Parathyroid adenoma (tissue), 2 donors: ENCODE measurements at regions not wholly inside any gene's neighbourhood (a gene's known extent, or its start where the extent isn't known, plus 50 kb on each side); places are given as distances from the start of the nearest gene placed in this dataset.

ENCODE experiments used
- H2AFZ ChIP-seq: fragments of 300-600 bp; sonication (generic); one replicate; pipeline ENCODE4 v1.7.0; 2017; ENCODE audit warnings: antibody characterized with exemption, mild to moderate bottlenecking
- H3K27ac ChIP-seq: fragments of 300-600 bp; sonication (generic); one replicate; pipeline ENCODE4 v1.7.0; 2017
- H3K27me3 ChIP-seq: fragments of 300-600 bp; sonication (generic); one replicate; pipeline ENCODE4 v1.7.0; 2017; ENCODE audit warnings: low read length; ENCODE audit not compliant: control insufficient read depth, insufficient read depth
- H3K36me3 ChIP-seq: fragments of 300-600 bp; sonication (generic); one replicate; pipeline ENCODE4 v1.7.0; 2017; ENCODE audit warnings: low read length; ENCODE audit not compliant: control insufficient read depth, insufficient read depth
- H3K4me1 ChIP-seq: fragments of 300-600 bp; sonication (generic); one replicate; pipeline ENCODE4 v1.7.0; 2017; ENCODE audit warnings: control low read depth
- H3K4me2 ChIP-seq: fragments of 300-600 bp; sonication (generic); one replicate; pipeline ENCODE4 v1.7.0; 2017; ENCODE audit warnings: low read length
- H3K4me3 ChIP-seq: fragments of 300-600 bp; sonication (generic); one replicate; pipeline ENCODE4 v1.7.0; 2017; ENCODE audit warnings: low read depth, low read length
- H3K79me2 ChIP-seq: fragments of 300-600 bp; sonication (generic); one replicate; pipeline ENCODE4 v1.7.0; 2017; ENCODE audit warnings: control low read depth
- H3K9ac ChIP-seq: fragments of 300-600 bp; sonication (generic); one replicate; pipeline ENCODE4 v1.7.0; 2017; ENCODE audit warnings: mild to moderate bottlenecking
- H3K9me3 ChIP-seq: fragments of 300-600 bp; sonication (generic); one replicate; pipeline ENCODE4 v1.7.0; 2017; ENCODE audit warnings: low read length; ENCODE audit not compliant: control insufficient read depth
- TF ChIP-seq, protein P1 (sequence below): fragments of 300-600 bp; sonication (generic); IDR thresholded peaks from one replicate; pipeline ENCODE4 v1.7.0; 2017; ENCODE audit warnings: antibody characterized with exemption, mild to moderate bottlenecking
- donor health status: primary hyperparathyroidism.

GRCh38 chr6:128827675-128828464, 55.1 kb upstream of the LAMA2 start:
- no peak overlapping the region for H3K4me2 ChIP-seq
- no peak overlapping the region for H2AFZ ChIP-seq
- no peak overlapping the region for H3K9ac ChIP-seq
- H3K79me2 ChIP-seq: no peaks in the 10 kb centered on the region
- no peak overlapping the region for H3K27ac ChIP-seq
- H3K9me3 ChIP-seq: no peaks in the 10 kb centered on the region
- H3K36me3 ChIP-seq: no peaks in the 10 kb centered on the region
- H3K4me1 ChIP-seq: no peaks in the 10 kb centered on the region
- H3K27me3 ChIP-seq: no peaks in the 10 kb centered on the region
- TF ChIP-seq, protein P1, sequence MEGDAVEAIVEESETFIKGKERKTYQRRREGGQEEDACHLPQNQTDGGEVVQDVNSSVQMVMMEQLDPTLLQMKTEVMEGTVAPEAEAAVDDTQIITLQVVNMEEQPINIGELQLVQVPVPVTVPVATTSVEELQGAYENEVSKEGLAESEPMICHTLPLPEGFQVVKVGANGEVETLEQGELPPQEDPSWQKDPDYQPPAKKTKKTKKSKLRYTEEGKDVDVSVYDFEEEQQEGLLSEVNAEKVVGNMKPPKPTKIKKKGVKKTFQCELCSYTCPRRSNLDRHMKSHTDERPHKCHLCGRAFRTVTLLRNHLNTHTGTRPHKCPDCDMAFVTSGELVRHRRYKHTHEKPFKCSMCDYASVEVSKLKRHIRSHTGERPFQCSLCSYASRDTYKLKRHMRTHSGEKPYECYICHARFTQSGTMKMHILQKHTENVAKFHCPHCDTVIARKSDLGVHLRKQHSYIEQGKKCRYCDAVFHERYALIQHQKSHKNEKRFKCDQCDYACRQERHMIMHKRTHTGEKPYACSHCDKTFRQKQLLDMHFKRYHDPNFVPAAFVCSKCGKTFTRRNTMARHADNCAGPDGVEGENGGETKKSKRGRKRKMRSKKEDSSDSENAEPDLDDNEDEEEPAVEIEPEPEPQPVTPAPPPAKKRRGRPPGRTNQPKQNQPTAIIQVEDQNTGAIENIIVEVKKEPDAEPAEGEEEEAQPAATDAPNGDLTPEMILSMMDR: no peak
- no peak overlapping the region for H3K4me3 ChIP-seq

DNA sequence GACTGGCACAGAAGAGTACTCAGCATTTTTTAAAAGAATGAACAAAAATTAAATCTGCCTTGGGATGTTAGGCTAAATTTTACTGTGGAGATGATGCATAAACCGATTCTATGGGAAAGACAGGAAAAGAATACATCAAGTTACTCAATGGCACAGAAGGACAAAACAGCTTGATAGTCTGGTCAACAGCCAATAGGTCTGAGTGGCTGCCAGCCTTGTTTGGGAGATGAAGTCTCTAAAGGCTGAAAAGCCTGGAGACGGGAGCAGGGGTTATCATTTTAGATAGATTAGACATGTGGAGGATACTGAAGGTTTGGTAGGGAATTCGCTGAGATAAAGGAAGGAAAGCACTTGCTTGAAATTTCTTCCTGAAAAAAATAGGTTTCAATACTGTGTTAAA, 56.3 kb upstream of the LAMA2 start:
- no peak overlapping the region for H3K9ac ChIP-seq
- H3K79me2 ChIP-seq: no peaks in the 10 kb centered on the region
- no peaks in the 10 kb centered on the region for H3K9me3 ChIP-seq
- no peak overlapping the region for H3K27ac ChIP-seq
- H2AFZ ChIP-seq: no peak overlapping the region
- no peaks in the 10 kb centered on the region for H3K4me1 ChIP-seq
- TF ChIP-seq, protein P1: no peak
- H3K4me3 ChIP-seq: no peak overlapping the region
- H3K4me2 ChIP-seq: no peak overlapping the region
- no peaks in the 10 kb centered on the region for H3K27me3 ChIP-seq
- H3K36me3 ChIP-seq: no peaks in the 10 kb centered on the region

DNA sequence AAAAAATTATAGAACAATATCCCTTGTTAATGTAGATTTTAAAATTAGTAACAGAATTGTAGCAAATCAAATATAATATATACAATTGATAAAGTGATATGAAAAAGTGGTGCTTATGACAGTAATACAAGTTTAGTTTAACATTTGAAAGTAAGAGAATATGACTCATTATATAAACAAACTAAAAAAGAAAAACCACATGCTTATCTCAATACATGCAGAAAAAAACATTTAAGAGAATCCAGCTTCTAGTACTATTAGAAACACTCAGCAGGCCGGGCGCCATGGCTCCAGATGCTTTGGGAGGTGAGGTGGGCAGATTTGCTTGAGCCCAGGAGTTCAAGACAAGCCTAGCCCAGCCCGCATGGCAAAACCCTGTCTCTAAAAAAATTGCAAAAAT, 60.7 kb upstream of the LAMA2 start:
- H3K36me3 ChIP-seq: no peaks in the 10 kb centered on the region
- H3K79me2 ChIP-seq: no peaks in the 10 kb centered on the region
- H3K9me3 ChIP-seq: no peaks in the 10 kb centered on the region
- TF ChIP-seq, protein P1: no peak
- no peak overlapping the region for H3K9ac ChIP-seq
- no peak overlapping the region for H2AFZ ChIP-seq
- H3K27ac ChIP-seq: no peak overlapping the region
- no peaks in the 10 kb centered on the region for H3K4me1 ChIP-seq
- H3K27me3 ChIP-seq: no peaks in the 10 kb centered on the region
- no peak overlapping the region for H3K4me2 ChIP-seq
- no peak overlapping the region for H3K4me3 ChIP-seq

GRCh38 chr6:128821116-128821515, 61.8 kb upstream of the LAMA2 start:
- TF ChIP-seq, protein P1: no peak
- H3K4me1 ChIP-seq: no peaks in the 10 kb centered on the region
- H3K4me2 ChIP-seq: no peak overlapping the region
- H2AFZ ChIP-seq: no peak overlapping the region
- H3K9ac ChIP-seq: no peak overlapping the region
- no peak overlapping the region for H3K4me3 ChIP-seq
- no peak overlapping the region for H3K27ac ChIP-seq
- H3K9me3 ChIP-seq: no peaks in the 10 kb centered on the region
- no peaks in the 10 kb centered on the region for H3K27me3 ChIP-seq
- no peaks in the 10 kb centered on the region for H3K36me3 ChIP-seq
- H3K79me2 ChIP-seq: no peaks in the 10 kb centered on the region

- Histone ChIP-seq H2AFZ (no peak overlapping the region), H3K4me3 (no peak overlapping the region), H3K4me2 (no peak overlapping the region), H3K9ac (no peak overlapping the region), H3K79me2 (no peaks in the 10 kb centered on the region), H3K27ac (no peak overlapping the region), H3K4me1 (no peaks in the 10 kb centered on the region), H3K36me3 (no peaks in the 10 kb centered on the region), H3K9me3 (no peaks in the 10 kb centered on the region), H3K27me3 (no peaks in the 10 kb centered on the region)
- TF ChIP-seq, protein P1: no peak
Observed at GRCh38 chr6:128808856-128809255, 74.1 kb upstream of the LAMA2 start.
